SU-DHL-6 (cell line): ENCODE measurements at regions not wholly inside any gene's neighbourhood (a gene's known extent, or its start where the extent isn't known, plus 50 kb on each side); places are given as distances from the start of the nearest gene placed in this dataset.
"Not testable (repeated sequence)": the region's sequence is repeated elsewhere in the genome, so short reads cannot be mapped to it uniquely, and the experiment has no call there.

ENCODE experiments used
- H2AFZ ChIP-seq: fragments of 200-600 bp; sonication (generic); 2 replicates; pipeline ENCODE4 v1.6.1; 2014; ENCODE audit warnings: low read depth, mild to moderate bottlenecking, moderate library complexity, mixed read lengths, antibody characterized with exemption, low read length; ENCODE audit not compliant: severe bottlenecking
- H3F3A ChIP-seq: fragments of 200-600 bp; shearing (Covaris generic); 2 replicates; pipeline ENCODE4 v1.6.0; 2016; ENCODE audit warnings: antibody characterized with exemption, mild to moderate bottlenecking; ENCODE audit not compliant: insufficient read depth
- H3K27ac ChIP-seq: fragments of 200-600 bp; sonication (generic); 2 replicates; pipeline ENCODE4 v1.5.1; 2016; ENCODE audit warnings: low read depth, mild to moderate bottlenecking, low read length, moderate library complexity, mixed read lengths
- H3K27me3 ChIP-seq: fragments of 200-600 bp; sonication (generic), shearing (Covaris generic); 2 replicates; pipeline ENCODE4 v1.6.0; 2014; ENCODE audit warnings: mild to moderate bottlenecking, low read length
- H3K36me3 ChIP-seq: fragments of 200-600 bp; sonication (generic); 2 replicates; pipeline ENCODE4 v1.6.1; 2014; ENCODE audit warnings: mild to moderate bottlenecking, low read length, mixed read lengths
- H3K4me2 ChIP-seq: fragments of 300-600, 200-600 bp; shearing (Covaris generic), sonication (generic); 2 replicates; pipeline ENCODE4 v1.6.0; 2014; ENCODE audit warnings: low read length, low read depth, mild to moderate bottlenecking; ENCODE audit not compliant: poor library complexity, severe bottlenecking
- H3K4me3 ChIP-seq: fragments of 200-600 bp; sonication (generic); 2 replicates; pipeline ENCODE4 v1.5.1; 2014; ENCODE audit warnings: antibody characterized with exemption, low read length, mild to moderate bottlenecking, mixed read lengths; ENCODE audit not compliant: insufficient read depth, poor library complexity, severe bottlenecking
- H3K79me2 ChIP-seq: fragments of 200-600 bp; sonication (generic); 2 replicates; pipeline ENCODE4 v1.6.1; 2014; ENCODE audit warnings: mild to moderate bottlenecking, low read length, moderate library complexity; ENCODE audit not compliant: insufficient read depth
- H3K9ac ChIP-seq: fragments of 200-600 bp; sonication (generic); 2 replicates; pipeline ENCODE4 v1.7.0; 2014; ENCODE audit warnings: mild to moderate bottlenecking, low read length
- H3K9me2 ChIP-seq: fragments of 200-600 bp; sonication (generic); replicated peaks from 2 replicates; pipeline ENCODE4 v1.6.1; 2014; ENCODE audit warnings: low read length; ENCODE audit not compliant: insufficient read depth
- H3K9me3 ChIP-seq: fragments of 200-600 bp; sonication (generic); 2 replicates; pipeline ENCODE4 v1.6.1; 2014; ENCODE audit warnings: low read length, mixed read lengths; ENCODE audit not compliant: insufficient read depth
- H4K20me1 ChIP-seq: fragments of 200-600 bp; sonication (generic); 2 replicates; pipeline ENCODE4 v1.6.1; 2014; ENCODE audit warnings: low read depth, mild to moderate bottlenecking, antibody characterized with exemption, low read length, moderate library complexity, mixed read lengths
- EZH2phosphoT487 ChIP-seq: fragments of 200-600 bp; sonication (generic), shearing (Covaris generic); conservative IDR thresholded peaks from 2 replicates; pipeline ENCODE4 v1.6.1; 2018; ENCODE audit warnings: mild to moderate bottlenecking, antibody characterized with exemption, low read length, moderate library complexity, mixed read lengths
- TF ChIP-seq, protein P1 (sequence below): fragments of 200-600 bp; sonication (generic); IDR thresholded peaks from one replicate; pipeline ENCODE4 v1.5.1; 2017; ENCODE audit warnings: antibody characterized with exemption, mild to moderate bottlenecking, low read length, moderate library complexity; ENCODE audit not compliant: insufficient read depth, poor library complexity, severe bottlenecking

DNA sequence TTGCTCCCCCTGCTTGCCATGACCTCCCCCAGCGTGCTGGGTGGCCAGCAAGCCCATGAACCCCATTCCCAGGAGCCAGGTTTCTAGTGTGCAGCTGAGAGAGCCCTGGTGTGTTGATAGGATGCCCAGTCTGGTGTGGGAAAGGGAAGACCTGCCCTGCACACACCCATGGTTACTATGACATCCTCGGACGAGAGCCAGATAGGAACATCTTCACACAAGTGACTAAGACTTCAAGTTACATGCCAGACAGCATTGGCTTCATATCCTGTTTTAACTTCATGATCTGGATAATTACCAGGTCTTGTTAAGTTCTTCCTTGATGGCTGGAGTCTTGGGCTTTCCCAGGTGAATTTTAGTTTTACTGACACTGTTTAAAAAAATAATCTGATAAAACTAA, 196.6 kb upstream of the EGLN3 start:
- TF ChIP-seq, protein P1, sequence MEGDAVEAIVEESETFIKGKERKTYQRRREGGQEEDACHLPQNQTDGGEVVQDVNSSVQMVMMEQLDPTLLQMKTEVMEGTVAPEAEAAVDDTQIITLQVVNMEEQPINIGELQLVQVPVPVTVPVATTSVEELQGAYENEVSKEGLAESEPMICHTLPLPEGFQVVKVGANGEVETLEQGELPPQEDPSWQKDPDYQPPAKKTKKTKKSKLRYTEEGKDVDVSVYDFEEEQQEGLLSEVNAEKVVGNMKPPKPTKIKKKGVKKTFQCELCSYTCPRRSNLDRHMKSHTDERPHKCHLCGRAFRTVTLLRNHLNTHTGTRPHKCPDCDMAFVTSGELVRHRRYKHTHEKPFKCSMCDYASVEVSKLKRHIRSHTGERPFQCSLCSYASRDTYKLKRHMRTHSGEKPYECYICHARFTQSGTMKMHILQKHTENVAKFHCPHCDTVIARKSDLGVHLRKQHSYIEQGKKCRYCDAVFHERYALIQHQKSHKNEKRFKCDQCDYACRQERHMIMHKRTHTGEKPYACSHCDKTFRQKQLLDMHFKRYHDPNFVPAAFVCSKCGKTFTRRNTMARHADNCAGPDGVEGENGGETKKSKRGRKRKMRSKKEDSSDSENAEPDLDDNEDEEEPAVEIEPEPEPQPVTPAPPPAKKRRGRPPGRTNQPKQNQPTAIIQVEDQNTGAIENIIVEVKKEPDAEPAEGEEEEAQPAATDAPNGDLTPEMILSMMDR: no peak
- TF ChIP-seq EZH2phosphoT487: no peak
- H3K4me3 ChIP-seq: no peak overlapping the region
- H3K9me3 ChIP-seq: no peaks in the 10 kb centered on the region
- no peak overlapping the region for H3K9ac ChIP-seq
- no peak overlapping the region for H3K27ac ChIP-seq
- no peaks in the 10 kb centered on the region for H3K79me2 ChIP-seq
- H3K9me2 ChIP-seq: no peaks in the 10 kb centered on the region; the same call in 1 of the 2 replicates
- H4K20me1 ChIP-seq: no peaks in the 10 kb centered on the region
- H3K4me2 ChIP-seq: no peak overlapping the region
- H3F3A ChIP-seq: no peaks in the 10 kb centered on the region
- no peaks in the 10 kb centered on the region for H3K36me3 ChIP-seq
- H2AFZ ChIP-seq: no peak overlapping the region
- no peaks in the 10 kb centered on the region for H3K27me3 ChIP-seq

DNA sequence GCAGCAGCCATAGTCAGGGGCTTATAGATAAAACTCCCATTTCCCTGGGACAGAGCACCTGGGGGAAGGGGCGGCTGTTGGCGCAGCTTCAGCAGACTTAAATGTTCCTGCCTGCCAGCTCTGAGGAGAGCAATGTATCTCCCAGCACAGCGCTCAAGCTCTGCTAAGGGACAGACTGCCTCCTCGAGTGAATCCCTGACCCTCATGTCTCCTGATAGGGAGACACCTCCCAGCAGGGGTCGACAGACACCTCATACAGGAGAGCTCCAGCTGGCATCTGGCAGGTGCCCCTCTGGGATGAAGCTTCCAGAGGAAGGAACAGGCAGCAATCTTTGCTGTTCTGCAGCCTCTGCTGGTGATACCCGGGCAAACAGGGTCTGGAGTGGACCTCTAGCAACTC, 189.3 kb upstream of the EGLN3 start:
- H2AFZ ChIP-seq, H3K9me2 ChIP-seq, H3K4me3 ChIP-seq, H3K27ac ChIP-seq, H4K20me1 ChIP-seq, H3K79me2 ChIP-seq, H3F3A ChIP-seq, H3K4me2 ChIP-seq, H3K9me3 ChIP-seq, H3K9ac ChIP-seq, H3K27me3 ChIP-seq, H3K36me3 ChIP-seq: not testable (repeated sequence)

DNA sequence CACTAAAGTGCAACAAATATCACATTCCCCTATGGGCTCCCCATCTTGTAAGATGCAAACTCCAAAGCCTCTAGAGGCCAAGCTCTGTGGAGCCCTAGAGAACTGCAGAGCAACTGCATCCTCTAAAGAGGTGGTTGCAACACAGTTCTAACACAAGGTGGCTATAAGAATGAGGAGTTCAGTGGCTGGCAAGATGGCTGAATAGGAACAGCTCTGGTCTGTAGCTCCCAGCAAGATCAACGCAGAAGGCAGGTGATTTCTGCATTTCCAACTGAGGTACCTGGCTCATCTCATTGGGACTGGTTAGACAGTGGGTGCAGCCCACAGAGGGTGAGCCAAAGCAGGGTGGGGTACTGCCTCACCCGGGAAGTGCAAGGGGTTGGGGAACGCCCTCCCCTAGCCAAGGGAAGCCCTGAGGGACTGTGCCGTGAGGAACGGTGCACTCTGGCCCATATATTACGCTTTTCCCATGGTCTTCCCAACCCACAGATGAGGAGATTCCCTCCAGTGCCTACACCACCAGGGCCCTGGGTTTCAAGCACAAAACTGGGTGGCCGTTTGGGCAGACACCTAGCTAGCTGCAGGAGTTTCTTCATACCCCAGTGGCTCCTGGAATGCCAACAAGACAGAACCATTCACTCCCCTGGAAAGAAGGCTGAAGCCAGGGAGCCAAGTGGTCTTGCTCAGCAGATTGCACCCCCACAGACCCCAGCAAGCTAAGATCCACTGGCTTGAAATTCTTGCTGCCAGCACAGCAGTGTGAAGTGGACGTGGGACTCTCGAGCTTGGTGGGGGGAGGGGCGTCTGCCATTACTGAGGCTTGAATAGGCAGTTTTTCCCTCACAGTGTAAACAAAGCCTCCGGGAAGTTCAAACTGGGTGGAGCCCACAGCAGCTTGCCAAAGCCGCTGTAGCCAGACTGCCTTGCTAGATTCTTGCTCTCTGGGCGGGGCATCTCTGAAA, 188.6 kb upstream of the EGLN3 start:
- H3K9me3 ChIP-seq, H4K20me1 ChIP-seq, H3K9ac ChIP-seq, H3K27ac ChIP-seq, H3K9me2 ChIP-seq, H3F3A ChIP-seq, H3K36me3 ChIP-seq, H2AFZ ChIP-seq, H3K4me3 ChIP-seq, H3K4me2 ChIP-seq, H3K79me2 ChIP-seq, H3K27me3 ChIP-seq: not testable (repeated sequence)

DNA sequence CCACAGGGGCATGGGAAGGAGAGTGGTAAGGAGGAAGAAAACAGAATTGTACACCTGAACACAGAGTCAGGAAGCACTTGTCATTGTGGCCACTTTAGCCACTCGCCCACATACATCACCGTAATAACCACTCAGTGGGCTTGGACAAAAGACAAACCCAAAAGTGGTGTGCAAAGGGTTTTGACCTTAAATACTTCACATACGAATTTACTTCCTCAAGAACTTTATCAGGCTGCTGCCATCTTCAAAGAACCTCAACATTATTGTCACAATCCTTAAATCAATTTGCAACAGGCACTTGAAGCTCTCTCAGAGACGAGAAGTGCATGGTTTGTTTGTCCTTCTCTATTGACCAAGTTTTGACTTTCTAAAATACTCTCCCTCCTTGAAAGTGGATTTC, 187.3 kb upstream of the EGLN3 start:
- no peaks in the 10 kb centered on the region for H3K9me2 ChIP-seq
- no peak overlapping the region for H3K4me2 ChIP-seq
- H3F3A ChIP-seq: no peaks in the 10 kb centered on the region
- H3K9ac ChIP-seq: no peak overlapping the region
- no peaks in the 10 kb centered on the region for H3K9me3 ChIP-seq
- H3K79me2 ChIP-seq: no peaks in the 10 kb centered on the region
- no peak overlapping the region for H3K27ac ChIP-seq
- no peak overlapping the region for H2AFZ ChIP-seq
- TF ChIP-seq, protein P1: no peak
- TF ChIP-seq EZH2phosphoT487: no peak
- no peaks in the 10 kb centered on the region for H3K27me3 ChIP-seq
- no peaks in the 10 kb centered on the region for H4K20me1 ChIP-seq
- H3K4me3 ChIP-seq: no peak overlapping the region
- no peaks in the 10 kb centered on the region for H3K36me3 ChIP-seq
